ENCODE measurements at regions not wholly inside any gene's neighbourhood (a gene's known extent, or its start where the extent isn't known, plus 50 kb on each side); places are given as distances from the start of the nearest gene placed in this dataset.

GRCh38 chr13:50167224-50167947 is 152.1 kb downstream of the KCNRG start:
- DNase-seq (no peak), ATAC-seq (no peak)
- Histone ChIP-seq H3K9me3 (no peaks in the 10 kb centered on the region), H3K27ac (no peak overlapping the region), H3K36me3 (no peaks in the 10 kb centered on the region), H3K4me3 (no peak overlapping the region), H3K27me3 (no peaks in the 10 kb centered on the region), H3K4me1 (no peaks in the 10 kb centered on the region)
- intact Hi-C loops (cut with DNase I): loop anchor here in 2 of 10 donors (5.0 to 10.0 kb wide), 2 partner anchors 637 to 825 kb away; no protein-coding TSS in a partner anchor
- no peak for TF ChIP-seq CTCF (IDR thresholded peaks at IDR 0.05)
- 80 to 82% methylated on average over 2 of the region's 2 CpGs for WGBS, 2 donors

GRCh38 chr13:50167967-50168366 is 152.7 kb downstream of the KCNRG start:
- intact Hi-C loops (cut with DNase I): loop anchor here in 2 of 10 donors (5.0 to 10.0 kb wide), 2 partner anchors 637 to 826 kb away; no protein-coding TSS in a partner anchor
- no peak for ATAC-seq
- Histone ChIP-seq H3K27ac (no peak overlapping the region), H3K9me3 (no peaks in the 10 kb centered on the region), H3K36me3 (no peaks in the 10 kb centered on the region), H3K4me3 (no peak overlapping the region), H3K4me1 (no peaks in the 10 kb centered on the region), H3K27me3 (no peaks in the 10 kb centered on the region)
- no peak for TF ChIP-seq CTCF (IDR thresholded peaks at IDR 0.05)
- DNase-seq: no peak
- 90 to 93% methylated on average over 4 of the region's 4 CpGs for WGBS, 2 donors

- WGBS, 2 donors: 84 to 85% methylated on average over 2 of the region's 2 CpGs
- no peaks in the 10 kb centered on the region for H3K36me3 ChIP-seq
- H3K27me3 ChIP-seq: no peaks in the 10 kb centered on the region
- intact Hi-C loops (cut with DNase I): loop anchor here in 2 of 10 donors (5.0 to 10.0 kb wide), 2 partner anchors 636 to 826 kb away; no protein-coding TSS in a partner anchor
- TF ChIP-seq CTCF (IDR thresholded peaks at IDR 0.05): no peak
- no peak for DNase-seq
- H3K27ac ChIP-seq: no peak overlapping the region
- no peaks in the 10 kb centered on the region for H3K9me3 ChIP-seq
- no peaks in the 10 kb centered on the region for H3K4me1 ChIP-seq
- no peak for ATAC-seq
- no peak overlapping the region for H3K4me3 ChIP-seq
Observed at GRCh38 chr13:50168786-50169185, 153.5 kb downstream of the KCNRG start.

- no peaks in the 10 kb centered on the region for H3K9me3 ChIP-seq
- ATAC-seq (no peak), DNase-seq (no peak)
- whole genome bisulfite sequencing, 2 donors: 65 to 70% methylated on average over 2 of the region's 2 CpGs
- H3K36me3 ChIP-seq: no peaks in the 10 kb centered on the region
- intact Hi-C loops (cut with DNase I): loop anchor here in 4 of 10 donors (5.0 to 10.0 kb wide), 4 partner anchors 362 to 632 kb away; no protein-coding TSS in a partner anchor
- H3K4me1 ChIP-seq: no peaks in the 10 kb centered on the region
- peak in 7 of 9 donors; percentile 27 to 58 (median 54) for TF ChIP-seq CTCF (IDR thresholded peaks at IDR 0.05)
- no peak overlapping the region for H3K27ac ChIP-seq
- H3K27me3 ChIP-seq: no peaks in the 10 kb centered on the region
- no peak overlapping the region for H3K4me3 ChIP-seq
Observed at GRCh38 chr13:50170447-50171037, 155.3 kb downstream of the KCNRG start.
